MM.1S (cell line): ENCODE measurements at regions not wholly inside any gene's neighbourhood (a gene's known extent, or its start where the extent isn't known, plus 50 kb on each side); places are given as distances from the start of the nearest gene placed in this dataset.

Experiments
- DNase-seq: peaks from one replicate; pipeline ENCODE4 v3.0.0-alpha.2; 2015
- H2AFZ ChIP-seq: fragments of 300-600 bp; sonication (generic); 2 replicates; pipeline ENCODE4 v1.6.0; 2016; ENCODE audit warnings: antibody characterized with exemption, low read length
- H3F3A ChIP-seq: fragments of 300-600 bp; sonication (generic); 2 replicates; pipeline ENCODE4 v1.6.1; 2016; ENCODE audit warnings: mild to moderate bottlenecking, antibody characterized with exemption, low read length, moderate library complexity, mixed read lengths; ENCODE audit not compliant: insufficient read depth
- H3K27ac ChIP-seq: fragments of 300-600 bp; sonication (generic); 2 replicates; pipeline ENCODE4 v1.5.1; 2016; ENCODE audit warnings: mild to moderate bottlenecking, low read length
- H3K27me3 ChIP-seq: fragments of 300-600 bp; sonication (generic); replicated peaks from 2 replicates; pipeline ENCODE4 v1.6.0; 2016; ENCODE audit warnings: low read length; ENCODE audit not compliant: insufficient read depth
- H3K36me3 ChIP-seq: fragments of 300-600 bp; sonication (generic); replicated peaks from 2 replicates; pipeline ENCODE4 v1.6.1; 2016; ENCODE audit warnings: mild to moderate bottlenecking, low read length, mixed read lengths; ENCODE audit not compliant: insufficient read depth
- H3K4me1 ChIP-seq: fragments of 300-600 bp; sonication (generic); 2 replicates; pipeline ENCODE4 v1.6.1; 2016; ENCODE audit warnings: low read length, mixed read lengths
- H3K4me2 ChIP-seq: fragments of 300-600 bp; sonication (generic); 2 replicates; pipeline ENCODE4 v1.6.0; 2016; ENCODE audit warnings: low read depth, low read length
- H3K4me3 ChIP-seq: fragments of 300-600 bp; sonication (generic); 2 replicates; pipeline ENCODE4 v1.5.1; 2016; ENCODE audit warnings: low read length, mixed read lengths
- H3K79me2 ChIP-seq: fragments of 300-600 bp; sonication (generic); 2 replicates; pipeline ENCODE4 v1.6.1; 2016; ENCODE audit warnings: mixed run types, low read length, mixed read lengths
- H3K9ac ChIP-seq: fragments of 300-600 bp; sonication (generic); 2 replicates; pipeline ENCODE4 v1.6.1; 2016; ENCODE audit warnings: low read length, mixed read lengths
- H3K9me2 ChIP-seq: fragments of 300-600 bp; sonication (generic); replicated peaks from 2 replicates; pipeline ENCODE4 v1.6.1; 2016; ENCODE audit warnings: mild to moderate bottlenecking, low read length, mixed read lengths; ENCODE audit not compliant: insufficient read depth
- H3K9me3 ChIP-seq: fragments of 300-600 bp; sonication (generic); replicated peaks from 2 replicates; pipeline ENCODE4 v1.6.1; 2016; ENCODE audit warnings: mild to moderate bottlenecking, low read length, mixed read lengths; ENCODE audit not compliant: insufficient read depth
- H4K20me1 ChIP-seq: fragments of 300-600 bp; sonication (generic); 2 replicates; pipeline ENCODE4 v1.6.1; 2016; ENCODE audit warnings: mild to moderate bottlenecking, low read length, moderate library complexity, mixed read lengths; ENCODE audit not compliant: insufficient read depth
- CTCF ChIP-seq: fragments of 300-600 bp; sonication (generic); IDR thresholded peaks from 2 replicates; pipeline ENCODE4 v1.5.1; 2016; ENCODE audit warnings: antibody characterized with exemption, low read length, mixed read lengths
- EZH2 ChIP-seq: fragments of 300-600 bp; sonication (generic); optimal IDR thresholded peaks from 2 replicates; pipeline ENCODE3; 2017; ENCODE audit warnings: low read depth, mild to moderate bottlenecking, antibody characterized with exemption, low read length, mixed read lengths
- EZH2phosphoT487 ChIP-seq: fragments of 300-600 bp; sonication (generic); IDR thresholded peaks from 2 replicates; pipeline ENCODE4 v1.6.1; 2018; ENCODE audit warnings: antibody characterized with exemption, low read length

DNA sequence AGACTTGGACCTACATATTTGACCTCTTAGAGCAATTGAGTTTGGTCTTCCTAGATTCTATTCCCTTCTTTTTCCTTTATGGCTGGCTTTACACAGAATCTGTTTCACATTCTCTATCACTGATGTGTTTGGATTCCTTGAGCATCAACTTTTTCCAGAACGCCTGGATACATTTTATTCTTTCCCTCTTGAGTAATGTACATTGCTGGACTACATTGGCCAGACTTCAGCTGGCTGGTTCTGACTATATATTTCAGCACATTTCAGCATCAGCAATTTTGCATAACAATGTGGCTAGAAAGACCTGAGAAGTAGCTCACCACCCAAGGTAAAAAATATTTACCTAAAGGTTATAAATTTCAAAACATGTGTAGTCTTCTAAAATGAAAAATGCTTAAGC is 2198.2 kb upstream of the RAG2 start:
- H3K27me3 ChIP-seq, result no peaks in the 10 kb centered on the region
- H3K4me2 ChIP-seq, result no peak overlapping the region
- no peaks in the 10 kb centered on the region for H3K9me3 ChIP-seq
- H3K9me2 ChIP-seq, result no peaks in the 10 kb centered on the region
- TF ChIP-seq EZH2 (no peak), EZH2phosphoT487 (no peak), CTCF (no peak)
- no peaks in the 10 kb centered on the region for H3K4me1 ChIP-seq
- no peak overlapping the region for H3K4me3 ChIP-seq
- H3K79me2 ChIP-seq, result no peaks in the 10 kb centered on the region
- no peaks in the 10 kb centered on the region for H3K36me3 ChIP-seq
- no peaks in the 10 kb centered on the region for H4K20me1 ChIP-seq
- H3F3A ChIP-seq, result no peaks in the 10 kb centered on the region
- DNase-seq, result no peak
- no peak overlapping the region for H3K9ac ChIP-seq
- H2AFZ ChIP-seq, result no peak overlapping the region
- no peak overlapping the region for H3K27ac ChIP-seq

DNA sequence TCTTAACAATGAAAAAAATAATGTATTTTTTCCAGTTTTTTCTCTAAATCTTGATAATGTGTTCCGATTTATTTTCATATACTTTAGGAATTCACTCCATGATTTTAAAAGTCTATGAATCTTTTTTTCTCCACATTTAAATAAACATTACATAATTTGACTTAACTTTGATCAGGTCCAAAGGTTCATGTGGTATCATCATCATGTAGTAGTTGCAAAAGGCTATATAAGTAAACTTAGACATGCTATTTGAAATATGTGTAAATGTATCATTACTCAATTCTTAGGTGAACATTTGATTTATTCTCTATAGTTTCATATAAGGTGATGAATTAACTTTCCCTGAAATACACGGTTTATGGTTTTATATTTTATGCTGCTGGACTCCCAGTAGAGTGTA is 2197.0 kb upstream of the RAG2 start:
- no peak for DNase-seq
- Histone ChIP-seq H3K9me2 (no peaks in the 10 kb centered on the region), H3K4me2 (no peak overlapping the region), H3K27me3 (no peaks in the 10 kb centered on the region), H3K4me3 (no peak overlapping the region), H4K20me1 (no peaks in the 10 kb centered on the region), H3K9ac (no peak overlapping the region), H3K27ac (no peak overlapping the region), H3K36me3 (no peaks in the 10 kb centered on the region), H3K4me1 (no peaks in the 10 kb centered on the region), H3K9me3 (no peaks in the 10 kb centered on the region), H3F3A (no peaks in the 10 kb centered on the region), H2AFZ (no peak overlapping the region), H3K79me2 (no peaks in the 10 kb centered on the region)
- no peak for TF ChIP-seq EZH2phosphoT487

DNA sequence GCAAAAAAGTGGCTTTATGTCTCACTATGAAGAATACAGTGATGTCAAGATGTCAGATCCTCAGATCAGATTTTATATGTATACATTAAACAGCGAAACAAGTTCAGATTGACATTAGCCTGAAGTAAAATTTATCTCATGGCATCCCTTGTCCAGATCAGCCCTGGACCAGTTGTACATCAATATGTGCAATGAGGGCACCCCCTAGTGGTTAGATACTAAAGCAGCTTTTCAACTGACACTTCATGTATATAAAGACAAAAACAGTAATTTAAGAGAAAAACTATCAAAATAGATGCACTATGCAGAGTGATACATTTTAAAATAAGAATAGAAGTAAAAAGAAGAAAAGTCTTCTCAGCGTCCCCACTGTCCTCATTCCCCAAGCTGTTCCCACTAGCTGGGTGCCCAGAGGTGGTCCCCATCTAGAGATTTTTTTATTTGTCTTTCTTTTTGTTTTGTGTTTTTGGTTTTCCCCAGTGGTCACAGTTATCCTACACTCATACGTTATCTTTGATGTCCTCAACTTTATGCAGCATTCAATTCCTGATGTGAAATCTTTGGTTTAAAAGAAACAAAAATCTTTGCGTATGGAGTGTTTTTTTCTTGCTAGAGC is 2193.4 kb upstream of the RAG2 start:
- Histone ChIP-seq H3K79me2 (no peaks in the 10 kb centered on the region), H3K9me3 (no peaks in the 10 kb centered on the region), H3K36me3 (no peaks in the 10 kb centered on the region), H3K27me3 (no peaks in the 10 kb centered on the region), H3K4me1 (no peaks in the 10 kb centered on the region), H4K20me1 (no peaks in the 10 kb centered on the region), H3K27ac (no peak overlapping the region), H3K9me2 (no peaks in the 10 kb centered on the region), H3K9ac (no peak overlapping the region), H3K4me3 (no peak overlapping the region), H2AFZ (no peak overlapping the region), H3K4me2 (no peak overlapping the region), H3F3A (no peaks in the 10 kb centered on the region)
- DNase-seq, result peak; percentile 71
- TF ChIP-seq EZH2phosphoT487 (no peak), CTCF (peak; percentile 83)

GRCh38 chr11:38788561-38788960 is 2190.5 kb upstream of the RAG2 start:
- Histone ChIP-seq H3K27me3 (no peaks in the 10 kb centered on the region), H3K4me1 (no peaks in the 10 kb centered on the region), H3F3A (no peaks in the 10 kb centered on the region), H3K27ac (no peak overlapping the region), H3K4me2 (no peak overlapping the region), H3K36me3 (no peaks in the 10 kb centered on the region), H2AFZ (no peak overlapping the region), H4K20me1 (no peaks in the 10 kb centered on the region), H3K79me2 (no peaks in the 10 kb centered on the region), H3K9me2 (no peaks in the 10 kb centered on the region), H3K9ac (no peak overlapping the region), H3K4me3 (no peak overlapping the region), H3K9me3 (no peaks in the 10 kb centered on the region)
- no peak for DNase-seq
- no peak for TF ChIP-seq EZH2
- TF ChIP-seq CTCF, result no peak
- TF ChIP-seq EZH2phosphoT487, result no peak
